Erythroblast (primary cell): ENCODE measurements at regions not wholly inside any gene's neighbourhood (a gene's known extent, or its start where the extent isn't known, plus 50 kb on each side); places are given as distances from the start of the nearest gene placed in this dataset.

Source experiments
- GATA1 ChIP-seq: IDR thresholded peaks from 2 replicates; pipeline ENCODE4 v1.6.1; 2011; ENCODE audit warnings: low read depth, mild to moderate bottlenecking, control low read depth, low read length, moderate library complexity
- POLR2A ChIP-seq: IDR thresholded peaks from 2 replicates; pipeline ENCODE4 v1.6.1; 2011; ENCODE audit warnings: mild to moderate bottlenecking, low read length

DNA sequence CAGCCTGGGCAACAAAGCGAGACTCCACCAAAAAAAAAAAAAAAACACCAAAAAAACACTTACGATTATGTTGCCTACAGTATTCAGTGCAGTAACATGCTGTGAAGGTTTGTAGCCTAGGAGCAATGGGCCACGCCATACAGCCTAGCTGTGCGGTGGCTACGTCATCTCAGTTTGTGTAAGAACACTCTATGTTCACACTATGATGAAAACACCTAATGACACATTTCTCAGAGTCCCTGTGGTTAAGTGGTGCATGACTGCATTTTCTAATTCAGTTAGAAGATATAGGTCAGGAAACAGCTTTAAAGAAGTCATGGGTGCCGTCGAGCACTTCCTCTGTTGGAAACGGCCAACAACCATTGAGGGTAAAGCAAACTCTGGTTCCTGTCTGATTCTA is 75.7 kb upstream of the ANO1 start:
- TF ChIP-seq POLR2A: no peak
- no peak for TF ChIP-seq GATA1
